ENCODE measurements at regions not wholly inside any gene's neighbourhood (a gene's known extent, or its start where the extent isn't known, plus 50 kb on each side); places are given as distances from the start of the nearest gene placed in this dataset.

DNA sequence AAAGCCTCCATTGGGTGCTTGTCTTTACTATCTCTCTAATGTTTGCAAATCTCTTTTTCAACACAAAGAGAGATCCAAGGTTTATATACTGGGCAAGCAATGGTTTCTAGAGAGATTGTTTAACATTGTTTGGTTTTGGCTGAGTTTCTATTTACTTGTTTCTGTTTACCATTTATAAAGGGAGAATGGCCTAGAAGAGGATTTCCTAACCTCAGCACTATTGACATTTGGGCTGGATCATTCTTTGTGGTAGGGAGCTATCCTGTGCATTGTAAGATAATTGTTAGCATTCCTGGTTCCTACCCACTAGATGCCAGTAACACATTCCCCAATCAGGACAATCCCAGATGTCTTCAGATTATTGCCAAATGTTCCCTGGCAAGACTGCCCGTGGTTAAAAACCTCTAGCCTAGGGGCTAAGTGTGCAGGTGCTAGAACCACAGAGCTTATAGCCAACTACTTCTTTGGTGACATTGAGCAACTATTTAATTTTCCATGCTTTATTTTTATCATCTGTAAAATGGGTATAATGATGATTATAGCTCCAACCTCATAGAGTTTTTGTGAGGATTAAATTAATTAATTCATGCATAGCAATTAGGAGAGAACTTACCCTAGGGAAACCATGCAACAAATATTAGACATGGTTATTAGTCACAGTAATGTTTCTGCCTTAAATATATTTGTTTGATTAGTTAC lies 413.9 kb upstream of the MAF start:
- no peaks in the 10 kb centered on the region for H3K79me2 ChIP-seq (ENCODE audit: control insufficient read depth, insufficient read depth, low read length)
- H3K4me3 Mint-ChIP-seq, result no peak overlapping the region
- no peak overlapping the region for H3K4me2 ChIP-seq (replicated peaks; ENCODE audit: low read depth, low read length, poor library complexity, severe bottlenecking)
- H3K27me3 Mint-ChIP-seq, result peaks cover 4% of the 10 kb centered on the region
- TF ChIP-seq, protein P1, sequence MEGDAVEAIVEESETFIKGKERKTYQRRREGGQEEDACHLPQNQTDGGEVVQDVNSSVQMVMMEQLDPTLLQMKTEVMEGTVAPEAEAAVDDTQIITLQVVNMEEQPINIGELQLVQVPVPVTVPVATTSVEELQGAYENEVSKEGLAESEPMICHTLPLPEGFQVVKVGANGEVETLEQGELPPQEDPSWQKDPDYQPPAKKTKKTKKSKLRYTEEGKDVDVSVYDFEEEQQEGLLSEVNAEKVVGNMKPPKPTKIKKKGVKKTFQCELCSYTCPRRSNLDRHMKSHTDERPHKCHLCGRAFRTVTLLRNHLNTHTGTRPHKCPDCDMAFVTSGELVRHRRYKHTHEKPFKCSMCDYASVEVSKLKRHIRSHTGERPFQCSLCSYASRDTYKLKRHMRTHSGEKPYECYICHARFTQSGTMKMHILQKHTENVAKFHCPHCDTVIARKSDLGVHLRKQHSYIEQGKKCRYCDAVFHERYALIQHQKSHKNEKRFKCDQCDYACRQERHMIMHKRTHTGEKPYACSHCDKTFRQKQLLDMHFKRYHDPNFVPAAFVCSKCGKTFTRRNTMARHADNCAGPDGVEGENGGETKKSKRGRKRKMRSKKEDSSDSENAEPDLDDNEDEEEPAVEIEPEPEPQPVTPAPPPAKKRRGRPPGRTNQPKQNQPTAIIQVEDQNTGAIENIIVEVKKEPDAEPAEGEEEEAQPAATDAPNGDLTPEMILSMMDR (IDR thresholded peaks at IDR 0.05), result no peak
- no peak for TF ChIP-seq EZH2 (IDR thresholded peaks at IDR 0.05; ENCODE audit: borderline replicate concordance, insufficient read depth, low read depth, low read length, poor library complexity, severe bottlenecking)
- H3K9me3 Mint-ChIP-seq (ENCODE audit: insufficient read depth), result no peaks in the 10 kb centered on the region
- POLR2A ChIA-PET, result no interaction called here
- no peaks in the 10 kb centered on the region for H3K27me3 ChIP-seq (replicated peaks in 1 of 4; ENCODE audit: control extremely low read depth in 1 of 4, control insufficient read depth in 3 of 4, insufficient read depth in 4 of 4, low read length in 3 of 4)
- no peak overlapping the region for H3K27ac ChIP-seq (ENCODE audit: low read length in 2 of 2)
- H2AFZ ChIP-seq (ENCODE audit: insufficient read depth, low read depth, low read length, poor library complexity, severe bottlenecking), result no peak overlapping the region
- H3K9ac ChIP-seq (ENCODE audit: low read length), result no peak overlapping the region
- no peak for DNase-seq
- H3K36me3 ChIP-seq (replicated peaks in 1 of 2; ENCODE audit: control extremely low read depth in 1 of 2, control insufficient read depth in 1 of 2, extremely low read depth in 1 of 2, insufficient read depth in 2 of 2, low read length in 1 of 2), result no peaks in the 10 kb centered on the region
- H3K9me3 ChIP-seq (ENCODE audit: control extremely low read depth in 1 of 3, control insufficient read depth in 2 of 3, insufficient read depth in 1 of 3, low read length in 2 of 3), result no peaks in the 10 kb centered on the region
- no peaks in the 10 kb centered on the region for H3K4me1 Mint-ChIP-seq
- CTCF ChIA-PET, result no interaction called here
- 83% methylated on average over 1 of the region's 1 CpG for WGBS (ENCODE audit: insufficient coverage)
- ATAC-seq (ENCODE audit: low read depth), result no peak
- intact Hi-C loops (cut with micrococcal nuclease), result no loop called here
- H3K27ac Mint-ChIP-seq, result no peak overlapping the region
- H4K20me1 ChIP-seq (ENCODE audit: control insufficient read depth, insufficient read depth, low read length, poor library complexity, severe bottlenecking), result no peaks in the 10 kb centered on the region
- H3K4me1 ChIP-seq (ENCODE audit: control insufficient read depth in 2 of 2, insufficient read depth in 2 of 2, low read length in 2 of 2), result no peaks in the 10 kb centered on the region
- H3K4me3 ChIP-seq (ENCODE audit: control extremely low read depth in 1 of 5, extremely low read depth in 1 of 5, insufficient read depth in 1 of 5, low read depth in 2 of 5, low read length in 4 of 5), result no peak overlapping the region

DNA sequence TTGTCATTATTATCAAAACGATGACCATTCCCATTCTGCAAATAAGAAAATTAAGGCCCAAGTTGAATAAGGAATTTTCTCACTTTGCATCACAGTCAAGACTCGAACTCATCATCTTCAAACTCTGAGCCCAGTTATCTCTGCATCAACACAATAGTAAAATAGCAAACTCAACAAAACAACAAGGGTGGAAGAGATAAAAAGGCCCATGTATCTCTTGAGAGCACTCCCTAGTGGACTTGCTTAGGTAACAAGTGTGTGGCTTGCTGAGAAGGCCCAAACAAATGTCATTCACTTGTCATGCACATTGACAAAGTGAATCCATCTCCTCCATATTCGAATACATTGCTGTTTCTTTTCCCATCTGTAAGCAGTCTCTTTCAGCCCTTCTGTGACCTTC lies 412.0 kb upstream of the MAF start:
- DNase-seq (no peak), ATAC-seq (ENCODE audit: low read depth) (no peak)
- Histone ChIP-seq H3K4me3 (ENCODE audit: control extremely low read depth in 1 of 5, extremely low read depth in 1 of 5, insufficient read depth in 1 of 5, low read depth in 2 of 5, low read length in 4 of 5) (no peak overlapping the region), H2AFZ (ENCODE audit: insufficient read depth, low read depth, low read length, poor library complexity, severe bottlenecking) (no peak overlapping the region), H3K36me3 (replicated peaks in 1 of 2; ENCODE audit: control extremely low read depth in 1 of 2, control insufficient read depth in 1 of 2, extremely low read depth in 1 of 2, insufficient read depth in 2 of 2, low read length in 1 of 2) (no peaks in the 10 kb centered on the region), H3K4me1 (ENCODE audit: control insufficient read depth in 2 of 2, insufficient read depth in 2 of 2, low read length in 2 of 2) (no peaks in the 10 kb centered on the region), H3K4me2 (replicated peaks; ENCODE audit: low read depth, low read length, poor library complexity, severe bottlenecking) (no peak overlapping the region), H3K9ac (ENCODE audit: low read length) (no peak overlapping the region), H3K27ac (ENCODE audit: low read length in 2 of 2) (no peak overlapping the region), H3K79me2 (ENCODE audit: control insufficient read depth, insufficient read depth, low read length) (no peaks in the 10 kb centered on the region), H3K9me3 (ENCODE audit: control extremely low read depth in 1 of 3, control insufficient read depth in 2 of 3, insufficient read depth in 1 of 3, low read length in 2 of 3) (no peaks in the 10 kb centered on the region), H3K27me3 (replicated peaks in 1 of 4; ENCODE audit: control extremely low read depth in 1 of 4, control insufficient read depth in 3 of 4, insufficient read depth in 4 of 4, low read length in 3 of 4) (no peaks in the 10 kb centered on the region), H4K20me1 (ENCODE audit: control insufficient read depth, insufficient read depth, low read length, poor library complexity, severe bottlenecking) (no peaks in the 10 kb centered on the region)
- intact Hi-C loops (cut with micrococcal nuclease), result no loop called here
- Mint-ChIP-seq H3K27me3 (peaks cover 4% of the 10 kb centered on the region), H3K4me1 (no peaks in the 10 kb centered on the region), H3K27ac (no peak overlapping the region), H3K9me3 (ENCODE audit: insufficient read depth) (no peaks in the 10 kb centered on the region), H3K4me3 (no peak overlapping the region)
- CTCF ChIA-PET, result no interaction called here
- no peak for TF ChIP-seq EZH2 (IDR thresholded peaks at IDR 0.05; ENCODE audit: borderline replicate concordance, insufficient read depth, low read depth, low read length, poor library complexity, severe bottlenecking)
- TF ChIP-seq, protein P1 (IDR thresholded peaks at IDR 0.05), result no peak
- POLR2A ChIA-PET, result no interaction called here
- WGBS (ENCODE audit: insufficient coverage), result no CpG with 5 or more reads among the region's 3 CpGs
